Activated naive CD4-positive, alpha-beta T cell treated with anti-CD3 and anti-CD28 coated beads, Interleukin-2, amount 50 U/mL, for 24 hours (primary cell): ENCODE measurements at regions not wholly inside any gene's neighbourhood (a gene's known extent, or its start where the extent isn't known, plus 50 kb on each side); places are given as distances from the start of the nearest gene placed in this dataset.

Source experiments
- H3K27ac Mint-ChIP-seq: one replicate; pipeline ENCODE4 v1.8.0; 2021; ENCODE audit warnings: mild to moderate bottlenecking, mixed read lengths
- H3K27me3 Mint-ChIP-seq: one replicate; pipeline ENCODE4 v1.8.0; 2021; ENCODE audit warnings: mixed read lengths
- H3K36me3 Mint-ChIP-seq: one replicate; pipeline ENCODE4 v1.8.0; 2021; ENCODE audit warnings: mixed read lengths
- H3K4me1 Mint-ChIP-seq: one replicate; pipeline ENCODE4 v1.8.0; 2021; ENCODE audit warnings: mixed read lengths
- H3K4me3 Mint-ChIP-seq: one replicate; pipeline ENCODE4 v1.8.0; 2021; ENCODE audit warnings: mild to moderate bottlenecking, mixed read lengths
- H3K9me3 Mint-ChIP-seq: one replicate; pipeline ENCODE4 v1.8.0; 2021; ENCODE audit warnings: mixed read lengths

DNA sequence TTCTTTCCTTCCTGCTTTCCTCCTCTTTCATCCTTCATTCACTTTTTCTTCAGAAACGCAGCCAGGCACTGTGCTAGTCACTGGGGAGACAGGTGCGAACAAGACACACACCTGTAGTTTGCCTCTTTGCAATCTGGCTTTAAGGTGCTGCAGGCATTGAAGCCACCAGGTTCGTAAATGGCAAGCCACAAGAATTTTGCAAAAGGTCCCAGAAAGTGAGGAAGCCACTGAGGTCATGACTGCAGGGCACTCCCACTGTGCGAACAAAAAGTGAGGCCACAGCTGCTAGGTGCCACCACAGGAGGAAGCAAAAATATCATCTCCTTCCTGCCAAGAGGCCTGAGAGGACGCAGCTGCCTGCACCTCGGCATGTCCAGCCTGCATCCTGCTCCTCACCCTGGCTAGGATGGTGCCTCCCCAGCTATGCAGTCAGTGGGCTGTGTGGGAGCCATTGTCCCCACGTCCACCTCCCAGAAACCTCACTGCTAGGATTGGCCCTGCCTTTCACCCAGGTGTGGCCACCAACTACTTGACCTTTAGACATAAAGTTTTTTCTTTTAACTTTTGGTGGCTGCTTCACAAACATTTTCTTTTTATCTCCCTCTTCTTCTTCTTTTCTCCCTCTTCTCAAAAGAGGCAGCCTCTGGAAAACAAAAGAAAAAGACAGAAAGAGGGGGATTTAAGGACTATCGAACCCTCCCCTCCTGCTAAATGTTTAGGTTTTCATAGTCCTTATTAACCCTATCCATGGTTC, 230.8 kb downstream of the BCAS1 start:
- Mint-ChIP-seq H3K27me3 (no peaks in the 10 kb centered on the region), H3K4me1 (peaks cover 81% of the 10 kb centered on the region), H3K36me3 (peaks cover 2% of the 10 kb centered on the region), H3K9me3 (no peaks in the 10 kb centered on the region), H3K4me3 (peak overlapping the region; percentile 45), H3K27ac (peak overlapping the region; percentile 91)

DNA sequence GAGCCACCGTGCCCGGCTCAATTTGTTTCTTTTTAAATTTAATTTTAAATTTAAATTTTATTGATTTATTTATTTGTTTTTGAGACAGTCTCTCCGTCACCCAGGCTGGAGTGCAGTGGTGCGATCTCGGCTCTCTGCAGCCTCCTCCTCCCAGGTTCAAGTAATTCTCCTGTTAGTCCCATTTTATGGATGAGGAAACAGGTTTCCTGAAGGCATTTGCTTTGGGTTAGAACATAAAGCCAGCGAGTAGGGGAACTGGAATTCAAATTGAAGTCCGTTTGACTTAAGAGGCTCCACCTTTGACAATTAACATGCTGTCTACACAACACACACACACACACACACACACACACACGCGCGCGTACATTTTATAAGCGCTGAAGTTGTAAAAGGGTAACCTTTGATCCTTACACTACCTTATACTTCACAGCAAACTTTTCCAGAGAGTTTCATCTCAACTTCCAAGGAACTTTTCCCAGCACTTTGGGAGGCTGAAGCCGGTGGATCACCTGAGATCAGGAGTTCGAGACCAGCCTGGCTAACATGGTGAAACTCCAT, 232.0 kb downstream of the BCAS1 start:
- Mint-ChIP-seq H3K9me3 (no peaks in the 10 kb centered on the region), H3K4me3 (no peak overlapping the region), H3K27me3 (no peaks in the 10 kb centered on the region), H3K4me1 (peaks cover 81% of the 10 kb centered on the region), H3K27ac (peak overlapping the region; percentile 59), H3K36me3 (peaks cover 2% of the 10 kb centered on the region)

DNA sequence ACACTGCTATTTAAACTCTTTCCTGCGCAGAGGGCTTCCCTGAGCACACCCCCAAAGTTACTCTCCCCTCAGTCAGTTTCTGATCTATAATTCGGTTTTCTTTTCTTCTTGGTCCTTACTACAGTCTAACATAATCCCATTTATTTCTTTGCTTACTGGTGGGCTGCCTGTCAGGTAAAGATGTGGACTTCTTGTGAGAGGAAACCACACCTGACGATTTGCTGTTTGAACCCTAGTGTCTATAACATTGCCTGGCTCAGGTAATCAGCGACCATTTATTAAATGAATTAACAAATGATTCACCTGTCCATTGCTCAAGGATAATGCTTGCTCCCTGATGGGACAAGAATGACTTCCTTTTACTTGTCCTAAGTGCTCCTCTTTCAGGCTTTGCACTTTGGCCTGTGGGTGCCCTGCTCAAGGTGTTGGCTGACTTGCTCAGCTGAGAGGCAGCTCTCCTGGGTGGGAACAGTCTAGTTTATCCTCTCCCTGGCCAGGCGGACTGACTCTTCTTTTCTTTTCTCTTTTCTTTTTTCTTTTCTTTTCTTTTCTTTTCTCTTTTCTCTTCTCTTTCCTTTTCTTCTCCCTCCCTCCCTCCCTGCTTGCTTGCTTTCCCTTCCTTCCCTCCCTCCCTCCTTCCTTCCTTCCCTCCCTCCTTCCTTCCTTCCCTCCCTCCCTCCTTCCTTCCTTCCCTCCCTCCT, 233.1 kb downstream of the BCAS1 start:
- peaks cover 70% of the 10 kb centered on the region for H3K4me1 Mint-ChIP-seq
- H3K27ac Mint-ChIP-seq: peak overlapping the region; percentile 41
- H3K27me3 Mint-ChIP-seq: no peaks in the 10 kb centered on the region
- peaks cover 3% of the 10 kb centered on the region for H3K36me3 Mint-ChIP-seq
- H3K9me3 Mint-ChIP-seq: no peaks in the 10 kb centered on the region
- H3K4me3 Mint-ChIP-seq: peak overlapping the region; percentile 15

DNA sequence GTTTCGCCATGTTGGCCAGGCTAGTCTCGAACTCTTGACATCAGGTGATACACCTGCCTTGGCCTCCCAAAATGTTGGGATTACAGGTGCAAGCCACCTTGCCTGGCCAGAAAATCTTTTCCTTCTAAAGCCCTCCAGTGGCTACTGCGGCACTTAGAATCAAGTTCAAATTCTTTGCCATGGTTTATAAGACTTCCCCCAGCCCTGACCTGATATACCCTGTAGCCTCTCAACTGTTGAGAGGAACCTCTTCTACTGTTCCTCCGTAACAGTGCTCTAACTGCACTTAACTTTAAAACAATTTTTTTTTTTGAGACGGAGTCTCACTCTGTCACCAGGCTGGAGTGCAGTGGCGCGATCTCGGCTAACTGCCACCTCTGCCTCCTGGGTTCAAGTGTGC, 235.6 kb downstream of the BCAS1 start:
- H3K36me3 Mint-ChIP-seq: peaks cover 4% of the 10 kb centered on the region
- no peaks in the 10 kb centered on the region for H3K9me3 Mint-ChIP-seq
- H3K4me3 Mint-ChIP-seq: no peak overlapping the region
- peaks cover 65% of the 10 kb centered on the region for H3K4me1 Mint-ChIP-seq
- peak overlapping the region; percentile 59 for H3K27ac Mint-ChIP-seq
- no peaks in the 10 kb centered on the region for H3K27me3 Mint-ChIP-seq

DNA sequence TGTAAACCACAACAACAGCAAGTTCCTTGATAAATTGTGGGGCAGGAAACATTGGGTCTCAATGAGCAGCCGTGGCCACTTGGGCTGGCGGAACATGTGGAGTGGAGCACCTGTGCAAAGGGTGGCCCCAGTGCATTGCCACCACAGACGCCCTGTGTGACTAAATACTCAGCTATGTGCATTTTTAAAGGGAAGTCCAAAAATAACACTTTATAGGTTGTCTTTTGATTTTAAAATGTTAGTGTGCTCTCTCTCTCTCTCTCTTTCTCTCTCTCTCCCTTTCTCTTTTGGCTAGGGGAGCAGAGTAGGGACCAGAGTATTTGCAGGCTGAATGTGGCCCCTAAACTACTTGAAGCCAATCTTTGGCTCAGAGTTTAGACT, 236.3 kb downstream of the BCAS1 start:
- Mint-ChIP-seq H3K27ac (no peak overlapping the region), H3K4me1 (peaks cover 65% of the 10 kb centered on the region), H3K9me3 (no peaks in the 10 kb centered on the region), H3K27me3 (no peaks in the 10 kb centered on the region), H3K4me3 (no peak overlapping the region), H3K36me3 (peaks cover 4% of the 10 kb centered on the region)

DNA sequence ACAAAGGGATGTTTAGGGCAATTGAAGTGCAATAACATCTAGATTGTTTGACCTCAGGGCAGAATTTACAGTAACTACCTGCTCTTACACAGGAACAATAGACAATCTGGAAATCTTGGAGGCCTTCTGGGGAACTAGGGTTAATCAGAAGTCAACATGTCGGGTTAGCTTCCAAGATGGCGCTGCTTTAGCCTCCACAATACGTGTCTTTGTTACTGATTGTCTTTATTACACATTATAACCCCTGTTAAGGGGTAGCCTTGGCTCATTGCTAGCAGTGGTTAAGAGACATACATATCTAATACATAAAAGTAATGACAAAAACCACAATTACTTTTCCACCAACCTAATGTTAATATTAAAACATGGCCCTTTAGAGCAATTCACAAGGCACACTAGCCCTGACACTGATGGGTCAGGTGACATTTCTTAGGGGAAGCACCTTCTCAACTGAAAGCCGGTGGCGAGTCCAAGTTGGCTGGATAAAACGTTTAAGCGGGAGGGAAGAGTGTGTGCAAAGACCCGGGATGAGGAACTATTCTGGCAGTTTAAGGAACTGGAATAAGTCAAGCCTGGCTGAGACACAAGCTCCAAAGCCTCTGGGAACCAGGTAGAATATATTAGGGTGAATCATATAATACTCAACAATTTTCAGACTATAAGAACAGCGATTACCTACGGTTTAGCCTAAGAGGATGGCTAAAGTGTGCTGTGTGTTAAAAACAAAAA, 236.9 kb downstream of the BCAS1 start:
- Mint-ChIP-seq H3K27me3 (no peaks in the 10 kb centered on the region), H3K9me3 (no peaks in the 10 kb centered on the region), H3K36me3 (peaks cover 4% of the 10 kb centered on the region), H3K4me3 (no peak overlapping the region), H3K4me1 (peaks cover 66% of the 10 kb centered on the region), H3K27ac (peak overlapping the region; percentile 39)

DNA sequence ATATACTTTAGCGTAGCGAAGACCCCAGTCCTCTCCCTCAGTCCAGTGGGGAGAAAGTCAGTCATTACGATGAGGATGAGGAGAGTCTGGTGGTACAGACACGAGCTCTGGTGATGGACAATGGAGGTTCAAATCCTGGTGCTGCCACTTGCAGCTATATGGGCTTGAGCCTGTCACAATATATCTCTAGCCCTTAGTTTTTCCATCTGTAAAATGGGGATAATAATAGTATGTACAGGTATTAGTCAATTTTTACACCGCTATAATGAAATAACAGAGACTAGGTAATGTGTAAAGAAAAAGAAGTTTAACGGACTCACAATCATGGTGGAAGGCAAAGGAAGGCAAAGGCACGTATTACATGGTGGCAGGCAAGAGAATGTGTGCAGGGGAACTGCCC, 237.9 kb downstream of the BCAS1 start:
- peaks cover 4% of the 10 kb centered on the region for H3K36me3 Mint-ChIP-seq
- H3K27ac Mint-ChIP-seq: peak overlapping the region; percentile 31
- no peak overlapping the region for H3K4me3 Mint-ChIP-seq
- no peaks in the 10 kb centered on the region for H3K27me3 Mint-ChIP-seq
- no peaks in the 10 kb centered on the region for H3K9me3 Mint-ChIP-seq
- H3K4me1 Mint-ChIP-seq: peaks cover 67% of the 10 kb centered on the region

DNA sequence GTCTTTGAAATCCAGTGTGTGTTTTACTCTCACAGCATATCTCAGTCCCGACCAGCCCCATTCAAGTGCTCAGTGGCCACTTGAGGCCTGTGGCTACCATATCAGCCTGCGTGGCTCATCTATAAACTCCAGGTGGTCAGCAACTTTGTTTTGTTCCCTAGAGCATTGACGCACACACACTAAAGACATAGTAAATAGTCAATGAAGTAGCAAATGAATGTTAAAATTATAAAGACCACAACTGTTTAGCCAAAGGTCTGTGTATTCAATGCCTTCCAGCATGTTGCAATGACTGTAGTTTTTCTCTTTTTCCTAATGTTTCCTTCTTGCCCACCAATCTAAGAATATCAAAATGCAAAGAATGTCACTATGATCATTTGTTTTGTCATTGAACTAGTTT, 238.2 kb upstream of the ZNF217 start:
- Mint-ChIP-seq H3K27ac (no peak overlapping the region), H3K27me3 (no peaks in the 10 kb centered on the region), H3K9me3 (no peaks in the 10 kb centered on the region), H3K36me3 (peaks cover 4% of the 10 kb centered on the region), H3K4me1 (peaks cover 67% of the 10 kb centered on the region), H3K4me3 (no peak overlapping the region)

DNA sequence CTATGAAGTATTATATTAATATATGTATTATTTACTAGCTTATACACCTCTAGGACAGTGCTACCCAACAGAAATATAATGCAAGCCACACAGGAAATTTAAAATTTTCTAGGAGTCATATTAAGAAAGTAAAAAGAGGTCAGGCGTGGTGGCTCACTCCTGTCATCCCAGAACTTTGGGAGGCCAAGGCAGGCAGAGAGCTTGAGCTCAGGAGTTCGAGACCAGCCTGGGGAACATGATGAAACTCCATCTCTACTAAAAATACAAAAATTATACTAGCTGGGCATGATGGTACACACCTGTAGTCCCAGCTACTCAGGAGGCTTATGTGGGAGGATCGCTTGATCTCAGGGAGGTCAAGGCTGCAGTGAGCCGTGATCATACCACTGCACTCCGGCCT, 237.6 kb upstream of the ZNF217 start:
- H3K4me1 Mint-ChIP-seq: peaks cover 72% of the 10 kb centered on the region
- no peak overlapping the region for H3K27ac Mint-ChIP-seq
- no peak overlapping the region for H3K4me3 Mint-ChIP-seq
- H3K27me3 Mint-ChIP-seq: no peaks in the 10 kb centered on the region
- H3K36me3 Mint-ChIP-seq: peaks cover 4% of the 10 kb centered on the region
- no peaks in the 10 kb centered on the region for H3K9me3 Mint-ChIP-seq

DNA sequence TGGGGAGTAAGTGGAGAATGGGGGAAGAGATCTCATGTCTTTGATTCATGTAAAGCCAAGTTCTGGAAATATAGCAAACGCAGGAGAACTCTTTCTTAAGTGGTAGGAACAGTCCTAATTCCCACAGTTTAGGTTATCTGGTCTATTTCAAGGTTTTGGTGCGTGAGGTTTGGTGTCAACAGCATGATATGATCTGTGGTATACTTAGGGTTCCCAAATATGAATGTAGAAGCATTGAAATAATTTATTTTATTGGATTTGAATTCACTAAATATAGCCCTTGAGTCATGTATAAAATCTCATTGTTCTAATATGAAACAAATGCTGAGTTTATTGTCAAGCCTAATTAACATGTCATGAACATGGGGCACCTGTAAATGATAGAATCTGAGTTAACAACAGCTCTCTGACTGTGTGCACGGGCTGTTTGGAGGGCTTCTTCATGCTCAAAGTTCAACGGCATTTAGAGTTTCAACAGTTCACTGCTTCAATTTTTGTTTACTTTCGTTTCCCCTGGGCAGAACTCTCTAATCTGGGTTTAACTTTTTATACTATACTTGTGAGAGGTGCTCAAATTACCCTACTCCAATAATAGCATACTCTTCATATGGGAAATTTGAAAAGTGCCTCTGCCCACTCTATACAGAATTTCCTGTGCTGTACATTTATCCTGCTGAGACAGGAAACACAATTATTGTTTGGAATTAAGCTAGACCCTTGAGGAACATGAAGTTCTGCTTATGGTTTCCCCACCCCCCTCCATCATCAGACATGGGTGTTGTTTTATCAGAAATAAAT, 236.3 kb upstream of the ZNF217 start:
- Mint-ChIP-seq H3K9me3 (no peaks in the 10 kb centered on the region), H3K4me1 (peaks cover 63% of the 10 kb centered on the region), H3K4me3 (peak overlapping the region; percentile 93), H3K27ac (peak overlapping the region; percentile 98), H3K36me3 (peaks cover 2% of the 10 kb centered on the region), H3K27me3 (no peaks in the 10 kb centered on the region)

DNA sequence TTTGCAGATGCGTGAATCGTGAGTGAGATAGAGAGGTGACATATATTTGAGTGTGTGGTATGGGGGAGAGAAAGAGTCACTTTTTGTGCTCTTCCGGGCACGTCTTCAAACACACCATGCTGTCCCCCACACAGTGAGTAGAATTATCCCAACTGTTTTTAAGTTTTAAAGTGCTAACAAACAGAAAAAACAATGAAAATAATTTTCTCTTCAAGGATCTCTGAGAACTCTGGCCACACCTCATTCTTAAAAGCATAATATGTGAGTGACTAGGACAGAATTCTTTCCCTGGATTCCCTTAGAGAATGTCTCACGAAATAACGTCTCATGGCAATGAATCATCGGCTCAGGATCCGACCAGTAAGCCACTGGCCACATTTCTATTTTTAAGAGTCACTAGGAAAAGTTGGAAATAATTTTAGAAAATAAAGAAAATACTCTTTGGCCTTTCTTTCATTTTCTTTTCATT, 235.7 kb upstream of the ZNF217 start:
- peak overlapping the region; percentile 93 for H3K4me3 Mint-ChIP-seq
- no peaks in the 10 kb centered on the region for H3K9me3 Mint-ChIP-seq
- peaks cover 59% of the 10 kb centered on the region for H3K4me1 Mint-ChIP-seq
- peak overlapping the region; percentile 98 for H3K27ac Mint-ChIP-seq
- peaks cover 2% of the 10 kb centered on the region for H3K36me3 Mint-ChIP-seq
- no peaks in the 10 kb centered on the region for H3K27me3 Mint-ChIP-seq

DNA sequence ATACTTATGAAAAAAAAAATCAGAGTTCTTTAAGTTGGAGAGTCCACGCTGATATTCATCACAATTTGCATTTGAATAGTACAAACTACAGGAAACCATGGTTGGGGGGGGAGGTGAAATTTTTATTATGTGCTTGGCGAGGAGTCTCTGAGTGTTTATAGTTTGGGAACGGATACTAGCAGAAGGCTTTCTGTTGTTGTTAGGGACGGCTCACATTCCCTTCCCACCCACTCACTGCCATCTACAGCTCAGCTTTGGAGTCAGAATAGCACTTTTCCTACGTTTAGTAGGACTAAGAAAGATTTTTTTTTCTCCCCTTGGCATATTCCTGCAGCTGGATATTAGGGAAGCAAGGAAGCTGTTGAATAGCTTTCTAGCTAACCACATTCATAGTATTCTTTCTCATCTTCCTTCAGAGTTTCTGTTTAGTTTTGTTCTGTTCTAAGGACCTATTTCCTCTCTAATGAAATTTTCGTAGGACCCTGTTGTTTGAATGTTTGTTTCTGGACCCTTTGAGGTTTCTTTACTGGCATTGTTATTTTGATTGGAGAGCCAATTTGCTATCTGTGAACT, 235.1 kb upstream of the ZNF217 start:
- peaks cover 54% of the 10 kb centered on the region for H3K4me1 Mint-ChIP-seq

DNA sequence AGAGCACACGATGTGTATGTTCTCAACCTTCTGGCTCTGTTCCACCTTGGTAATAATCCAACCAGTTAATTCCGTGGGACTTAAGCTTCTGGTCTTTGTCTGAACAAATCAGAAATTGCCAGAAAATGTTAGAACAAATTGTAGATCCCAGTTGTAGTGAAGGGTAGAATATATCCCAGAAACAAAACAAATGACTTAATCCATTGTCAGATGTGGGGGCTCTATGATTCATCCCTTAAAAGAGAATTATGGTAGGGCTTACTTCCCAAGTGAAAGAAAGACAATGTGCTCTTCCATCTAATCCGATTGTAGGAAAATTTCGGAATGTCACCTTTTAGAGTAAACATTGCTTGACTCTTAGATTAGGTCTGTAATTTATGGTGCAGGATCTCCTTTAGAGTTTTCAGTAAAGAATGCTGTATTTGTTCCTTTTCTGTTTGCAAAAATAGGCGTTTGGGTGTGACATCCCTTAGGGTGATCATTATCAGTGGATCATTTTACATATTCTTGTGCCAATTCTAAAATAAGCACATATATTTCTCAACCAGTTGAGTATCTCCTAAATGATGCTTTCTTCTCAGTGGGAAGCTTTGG, 234.5 kb upstream of the ZNF217 start:
- H3K27ac Mint-ChIP-seq: peak overlapping the region; percentile 69

More for the DNA sequence above, 235.1 kb upstream of the ZNF217 start:
- Mint-ChIP-seq H3K4me3 (peak overlapping the region; percentile 93), H3K36me3 (peaks cover 2% of the 10 kb centered on the region), H3K9me3 (no peaks in the 10 kb centered on the region), H3K27me3 (no peaks in the 10 kb centered on the region), H3K27ac (peak overlapping the region; percentile 98)

DNA sequence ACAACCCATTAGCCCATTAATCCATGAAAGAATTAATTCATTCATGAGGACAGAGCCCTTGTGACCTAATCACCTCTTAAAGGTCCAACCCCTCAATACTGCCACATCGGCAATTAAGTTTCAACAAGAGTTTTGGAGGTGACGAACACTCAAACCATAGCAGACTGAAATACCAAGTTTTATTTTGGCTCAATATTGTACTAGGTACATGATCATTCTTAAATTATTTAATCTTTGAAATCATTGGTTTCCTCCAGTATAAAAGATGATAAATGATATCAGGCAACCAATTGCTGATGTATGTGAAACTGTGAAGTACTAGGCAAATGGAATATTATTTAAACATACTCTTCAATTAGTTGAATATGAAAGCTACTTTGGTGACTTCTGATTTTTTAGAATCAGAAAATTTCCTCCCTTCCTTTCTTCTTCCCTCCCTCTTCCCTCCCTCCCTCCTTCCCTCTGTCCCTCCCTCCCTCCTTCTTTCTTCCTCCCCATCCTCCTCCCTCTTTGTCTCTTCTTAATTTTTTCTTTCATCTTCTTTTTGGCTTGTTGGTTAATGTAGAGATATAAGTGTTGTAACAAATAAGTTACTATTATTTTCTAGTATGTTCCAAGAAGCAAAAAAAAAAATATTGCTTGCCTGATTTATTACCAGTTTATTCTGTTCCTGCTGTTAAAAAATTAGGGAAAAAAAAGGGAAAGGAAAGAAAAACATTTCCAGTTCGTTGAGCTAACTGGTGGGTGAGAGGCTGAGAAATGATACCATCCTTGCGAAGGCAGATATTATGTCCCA, 233.9 kb upstream of the ZNF217 start:
- Mint-ChIP-seq H3K9me3 (no peaks in the 10 kb centered on the region), H3K27me3 (no peaks in the 10 kb centered on the region), H3K4me1 (peaks cover 49% of the 10 kb centered on the region), H3K36me3 (peaks cover 4% of the 10 kb centered on the region), H3K4me3 (no peak overlapping the region), H3K27ac (peak overlapping the region; percentile 66)

More for the DNA sequence above, 234.5 kb upstream of the ZNF217 start:
- peaks cover 2% of the 10 kb centered on the region for H3K36me3 Mint-ChIP-seq
- H3K27me3 Mint-ChIP-seq: no peaks in the 10 kb centered on the region
- peaks cover 49% of the 10 kb centered on the region for H3K4me1 Mint-ChIP-seq
- no peaks in the 10 kb centered on the region for H3K9me3 Mint-ChIP-seq
- H3K4me3 Mint-ChIP-seq: peak overlapping the region; percentile 93
